Transverse colon (tissue), 3 donors: ENCODE measurements at regions not wholly inside any gene's neighbourhood (a gene's known extent, or its start where the extent isn't known, plus 50 kb on each side); places are given as distances from the start of the nearest gene placed in this dataset.

Experiments used
- EP300 ChIP-seq: sonication (generic); formaldehyde crosslinking; IDR thresholded peaks from one replicate; pipeline ENCODE4 v1.6.1; 2017; ENCODE audit warnings: antibody characterized with exemption, low read depth
- POLR2A ChIP-seq: fragments of 450-650 bp; IDR thresholded peaks from one replicate; pipeline ENCODE4 v1.6.1; 2016; ENCODE audit warnings: antibody characterized with exemption, mild to moderate bottlenecking, moderate library complexity
- POLR2AphosphoS5 ChIP-seq, 3 donors: sonication (generic); formaldehyde crosslinking; IDR thresholded peaks; one replicate each; pipeline ENCODE4 v1.6.1; 2016; ENCODE audit warnings: antibody characterized with exemption in 3 of 3

DNA sequence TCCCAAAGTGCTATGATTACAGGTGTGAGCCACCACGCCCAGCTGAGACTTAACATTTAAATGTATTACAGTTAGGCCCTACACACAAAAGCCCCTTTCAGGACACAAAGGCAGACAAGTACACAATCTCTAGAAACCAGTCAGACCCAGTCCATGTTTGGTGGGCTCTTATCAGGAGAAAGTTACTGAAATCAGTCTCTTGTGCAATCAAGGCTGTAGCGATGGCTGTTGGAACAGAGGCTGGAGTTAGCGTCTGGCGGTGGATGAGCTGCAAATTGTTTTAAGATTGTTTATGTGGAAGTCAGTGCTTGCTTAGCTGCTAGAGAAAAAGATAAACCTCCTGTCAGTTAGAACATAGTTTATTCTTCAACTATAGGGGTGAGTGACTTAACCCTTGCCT, 89.5 kb upstream of the SNRPN start:
- TF ChIP-seq POLR2AphosphoS5 (IDR thresholded peaks at IDR 0.05) (no peak), POLR2A (no peak), EP300 (no peak)
